ENCODE measurements at regions not wholly inside any gene's neighbourhood (a gene's known extent, or its start where the extent isn't known, plus 50 kb on each side); places are given as distances from the start of the nearest gene placed in this dataset.

GRCh38 chr10:10684972-10685371, 332.7 kb upstream of the CELF2 start:
- TF ChIP-seq CTCF (IDR thresholded peaks at IDR 0.05; ENCODE audit: low read depth, low read length, missing control alignments) = no peak
- H3K4me3 ChIP-seq (replicated peaks; ENCODE audit: low read depth, low read length) = no peak overlapping the region
- no peak for DNase-seq (ENCODE audit: extremely low read depth, low read depth)

- no peak overlapping the region for H3K4me3 ChIP-seq (replicated peaks; ENCODE audit: low read depth, low read length)
- no peak for TF ChIP-seq CTCF (IDR thresholded peaks at IDR 0.05; ENCODE audit: low read depth, low read length, missing control alignments)
- DNase-seq (ENCODE audit: extremely low read depth, low read depth) = no peak
Measured at GRCh38 chr10:10685566-10685965, 332.1 kb upstream of the CELF2 start.

GRCh38 chr10:10687751-10688150, 329.9 kb upstream of the CELF2 start:
- no peak for DNase-seq (ENCODE audit: extremely low read depth, low read depth)
- TF ChIP-seq CTCF (IDR thresholded peaks at IDR 0.05; ENCODE audit: low read depth, low read length, missing control alignments) = no peak
- H3K4me3 ChIP-seq (replicated peaks; ENCODE audit: low read depth, low read length) = no peak overlapping the region

- TF ChIP-seq CTCF (IDR thresholded peaks at IDR 0.05; ENCODE audit: low read depth, low read length, missing control alignments) = no peak
- no peak for DNase-seq (ENCODE audit: extremely low read depth, low read depth)
- no peak overlapping the region for H3K4me3 ChIP-seq (replicated peaks; ENCODE audit: low read depth, low read length)
Measured at GRCh38 chr10:10699427-10699826, 318.2 kb upstream of the CELF2 start.

GRCh38 chr10:10701084-10701611, 316.5 kb upstream of the CELF2 start:
- no peak for TF ChIP-seq CTCF (IDR thresholded peaks at IDR 0.05; ENCODE audit: low read depth, low read length, missing control alignments)
- H3K4me3 ChIP-seq (replicated peaks; ENCODE audit: low read depth, low read length) = no peak overlapping the region
- no peak for DNase-seq (ENCODE audit: extremely low read depth, low read depth)

- no peak for DNase-seq (ENCODE audit: extremely low read depth, low read depth)
- no peak for TF ChIP-seq CTCF (IDR thresholded peaks at IDR 0.05; ENCODE audit: low read depth, low read length, missing control alignments)
- H3K4me3 ChIP-seq (replicated peaks; ENCODE audit: low read depth, low read length) = no peak overlapping the region
Measured at GRCh38 chr10:10702211-10702610, 315.5 kb upstream of the CELF2 start.

GRCh38 chr10:10703382-10703781, 314.3 kb upstream of the CELF2 start:
- DNase-seq (ENCODE audit: extremely low read depth, low read depth) = no peak
- H3K4me3 ChIP-seq (replicated peaks; ENCODE audit: low read depth, low read length) = no peak overlapping the region
- TF ChIP-seq CTCF (IDR thresholded peaks at IDR 0.05; ENCODE audit: low read depth, low read length, missing control alignments) = no peak
